ENCODE measurements at regions not wholly inside any gene's neighbourhood (a gene's known extent, or its start where the extent isn't known, plus 50 kb on each side); places are given as distances from the start of the nearest gene placed in this dataset.
A peak's percentile ranks its signal among the peaks of the same experiment; 100 is the strongest.

- Histone ChIP-seq H3K27me3 (ENCODE audit: control insufficient read depth in 1 of 2, insufficient read depth in 1 of 2, low read length in 2 of 2) (no peaks in the 10 kb centered on the region), H3K4ac (ENCODE audit: low read depth in 1 of 2, low read length in 2 of 2) (no peak overlapping the region), H3K36me3 (ENCODE audit: control insufficient read depth in 1 of 2, insufficient read depth in 2 of 2, low read depth in 1 of 2, low read length in 2 of 2) (no peaks in the 10 kb centered on the region), H3K9ac (ENCODE audit: low read length) (no peak overlapping the region), H3K27ac (ENCODE audit: low read length, poor library complexity, severe bottlenecking) (no peak overlapping the region), H2AK5ac (ENCODE audit: low read length, severe bottlenecking) (no peak overlapping the region), H3K4me2 (ENCODE audit: low read length, poor library complexity, severe bottlenecking) (no peak overlapping the region), H2AFZ (ENCODE audit: low read depth, low read length) (no peak overlapping the region), H4K91ac (ENCODE audit: low read length) (no peak overlapping the region), H3K4me3 (ENCODE audit: insufficient read depth in 1 of 2, low read depth in 1 of 2, low read length in 2 of 2) (no peak overlapping the region), H3K9me3 (ENCODE audit: control insufficient read depth, low read length) (no peaks in the 10 kb centered on the region), H3K18ac (ENCODE audit: low read depth in 1 of 2, low read length in 2 of 2) (no peak overlapping the region), H3K14ac (ENCODE audit: low read length in 2 of 2) (no peak overlapping the region), H2BK15ac (ENCODE audit: low read depth, poor library complexity, severe bottlenecking) (no peak overlapping the region), H2BK120ac (ENCODE audit: low read depth, low read length) (no peak overlapping the region), H4K8ac (ENCODE audit: low read length) (no peak overlapping the region), H2BK5ac (ENCODE audit: low read depth, low read length, poor library complexity, severe bottlenecking) (no peak overlapping the region), H2BK12ac (ENCODE audit: low read length in 2 of 2) (no peak overlapping the region), H3K23ac (ENCODE audit: low read length in 2 of 2) (no peak overlapping the region), H3K79me1 (replicated peaks; ENCODE audit: low read length, poor library complexity, severe bottlenecking) (no peaks in the 10 kb centered on the region), H3K4me1 (ENCODE audit: control insufficient read depth, insufficient read depth, low read depth, low read length) (no peaks in the 10 kb centered on the region)
- DNase-seq, result peak; percentile 29
- no CpG with 5 or more reads among the region's 1 CpG for WGBS
These were observed 528.0 kb downstream of the DACH1 start for GRCh38 chr13:71339005-71339404.

- DNase-seq, result peak; percentile 22
- H2BK12ac ChIP-seq (ENCODE audit: low read length in 2 of 2), result no peak overlapping the region
- H3K4me1 ChIP-seq (ENCODE audit: control insufficient read depth, insufficient read depth, low read depth, low read length), result no peaks in the 10 kb centered on the region
- H3K14ac ChIP-seq (ENCODE audit: low read length in 2 of 2), result no peak overlapping the region
- H2AK5ac ChIP-seq (ENCODE audit: low read length, severe bottlenecking), result no peak overlapping the region
- peak overlapping the region in 1 of 2 experiments; percentile 28 for H3K18ac ChIP-seq (ENCODE audit: low read depth in 1 of 2, low read length in 2 of 2)
- H2BK5ac ChIP-seq (ENCODE audit: low read depth, low read length, poor library complexity, severe bottlenecking), result no peak overlapping the region
- no peak overlapping the region for H3K4me2 ChIP-seq (ENCODE audit: low read length, poor library complexity, severe bottlenecking)
- H3K4ac ChIP-seq (ENCODE audit: low read depth in 1 of 2, low read length in 2 of 2), result no peak overlapping the region
- no peak overlapping the region for H2BK120ac ChIP-seq (ENCODE audit: low read depth, low read length)
- H3K27ac ChIP-seq (ENCODE audit: low read length, poor library complexity, severe bottlenecking), result no peak overlapping the region
- no peak overlapping the region for H3K23ac ChIP-seq (ENCODE audit: low read length in 2 of 2)
- no peaks in the 10 kb centered on the region for H3K36me3 ChIP-seq (ENCODE audit: control insufficient read depth in 1 of 2, insufficient read depth in 2 of 2, low read depth in 1 of 2, low read length in 2 of 2)
- no peaks in the 10 kb centered on the region for H3K27me3 ChIP-seq (ENCODE audit: control insufficient read depth in 1 of 2, insufficient read depth in 1 of 2, low read length in 2 of 2)
- 37% methylated on average over 3 of the region's 3 CpGs for WGBS
- H3K79me1 ChIP-seq (replicated peaks; ENCODE audit: low read length, poor library complexity, severe bottlenecking), result no peaks in the 10 kb centered on the region
- no peak overlapping the region for H2AFZ ChIP-seq (ENCODE audit: low read depth, low read length)
- H2BK15ac ChIP-seq (ENCODE audit: low read depth, poor library complexity, severe bottlenecking), result no peak overlapping the region
- no peak overlapping the region for H4K8ac ChIP-seq (ENCODE audit: low read length)
- H3K9ac ChIP-seq (ENCODE audit: low read length), result no peak overlapping the region
- H3K9me3 ChIP-seq (ENCODE audit: control insufficient read depth, low read length), result no peaks in the 10 kb centered on the region
- H4K91ac ChIP-seq (ENCODE audit: low read length), result no peak overlapping the region
- H3K4me3 ChIP-seq (ENCODE audit: insufficient read depth in 1 of 2, low read depth in 1 of 2, low read length in 2 of 2), result no peak overlapping the region
These were observed 528.9 kb downstream of the DACH1 start for GRCh38 chr13:71338070-71338469.

GRCh38 chr13:71327266-71327665 is 539.7 kb downstream of the DACH1 start:
- Histone ChIP-seq H3K9ac (ENCODE audit: low read length) (no peak overlapping the region), H2BK15ac (ENCODE audit: low read depth, poor library complexity, severe bottlenecking) (no peak overlapping the region), H4K8ac (ENCODE audit: low read length) (no peak overlapping the region), H3K4me2 (ENCODE audit: low read length, poor library complexity, severe bottlenecking) (no peak overlapping the region), H2AFZ (ENCODE audit: low read depth, low read length) (no peak overlapping the region), H4K91ac (ENCODE audit: low read length) (no peak overlapping the region), H3K4me3 (ENCODE audit: insufficient read depth in 1 of 2, low read depth in 1 of 2, low read length in 2 of 2) (no peak overlapping the region), H3K18ac (ENCODE audit: low read depth in 1 of 2, low read length in 2 of 2) (no peak overlapping the region), H3K23ac (ENCODE audit: low read length in 2 of 2) (no peak overlapping the region), H3K27ac (ENCODE audit: low read length, poor library complexity, severe bottlenecking) (no peak overlapping the region), H3K14ac (ENCODE audit: low read length in 2 of 2) (no peak overlapping the region), H3K79me1 (replicated peaks; ENCODE audit: low read length, poor library complexity, severe bottlenecking) (no peaks in the 10 kb centered on the region), H2AK5ac (ENCODE audit: low read length, severe bottlenecking) (no peak overlapping the region), H2BK120ac (ENCODE audit: low read depth, low read length) (no peak overlapping the region), H3K36me3 (ENCODE audit: control insufficient read depth in 1 of 2, insufficient read depth in 2 of 2, low read depth in 1 of 2, low read length in 2 of 2) (no peaks in the 10 kb centered on the region), H3K9me3 (ENCODE audit: control insufficient read depth, low read length) (no peaks in the 10 kb centered on the region), H3K27me3 (ENCODE audit: control insufficient read depth in 1 of 2, insufficient read depth in 1 of 2, low read length in 2 of 2) (no peaks in the 10 kb centered on the region), H2BK12ac (ENCODE audit: low read length in 2 of 2) (no peak overlapping the region), H3K4ac (ENCODE audit: low read depth in 1 of 2, low read length in 2 of 2) (no peak overlapping the region), H3K4me1 (ENCODE audit: control insufficient read depth, insufficient read depth, low read depth, low read length) (no peaks in the 10 kb centered on the region), H2BK5ac (ENCODE audit: low read depth, low read length, poor library complexity, severe bottlenecking) (no peak overlapping the region)
- WGBS, result 83% methylated on average over 1 of the region's 1 CpG
- DNase-seq, result no peak

- DNase-seq, result no peak
- no peak overlapping the region for H2BK120ac ChIP-seq (ENCODE audit: low read depth, low read length)
- no peak overlapping the region for H4K8ac ChIP-seq (ENCODE audit: low read length)
- no peak overlapping the region for H2AK5ac ChIP-seq (ENCODE audit: low read length, severe bottlenecking)
- no peak overlapping the region for H2BK12ac ChIP-seq (ENCODE audit: low read length in 2 of 2)
- H2AFZ ChIP-seq (ENCODE audit: low read depth, low read length), result no peak overlapping the region
- 79% methylated on average over 2 of the region's 3 CpGs for WGBS
- H3K4me2 ChIP-seq (ENCODE audit: low read length, poor library complexity, severe bottlenecking), result no peak overlapping the region
- H3K79me1 ChIP-seq (replicated peaks; ENCODE audit: low read length, poor library complexity, severe bottlenecking), result no peaks in the 10 kb centered on the region
- no peaks in the 10 kb centered on the region for H3K36me3 ChIP-seq (ENCODE audit: control insufficient read depth in 1 of 2, insufficient read depth in 2 of 2, low read depth in 1 of 2, low read length in 2 of 2)
- H3K18ac ChIP-seq (ENCODE audit: low read depth in 1 of 2, low read length in 2 of 2), result no peak overlapping the region
- no peak overlapping the region for H3K23ac ChIP-seq (ENCODE audit: low read length in 2 of 2)
- no peak overlapping the region for H3K4ac ChIP-seq (ENCODE audit: low read depth in 1 of 2, low read length in 2 of 2)
- H3K9ac ChIP-seq (ENCODE audit: low read length), result no peak overlapping the region
- H3K4me1 ChIP-seq (ENCODE audit: control insufficient read depth, insufficient read depth, low read depth, low read length), result no peaks in the 10 kb centered on the region
- no peak overlapping the region for H4K91ac ChIP-seq (ENCODE audit: low read length)
- H3K14ac ChIP-seq (ENCODE audit: low read length in 2 of 2), result no peak overlapping the region
- no peak overlapping the region for H3K27ac ChIP-seq (ENCODE audit: low read length, poor library complexity, severe bottlenecking)
- no peak overlapping the region for H3K4me3 ChIP-seq (ENCODE audit: insufficient read depth in 1 of 2, low read depth in 1 of 2, low read length in 2 of 2)
- H3K9me3 ChIP-seq (ENCODE audit: control insufficient read depth, low read length), result no peaks in the 10 kb centered on the region
- H2BK5ac ChIP-seq (ENCODE audit: low read depth, low read length, poor library complexity, severe bottlenecking), result no peak overlapping the region
- no peaks in the 10 kb centered on the region for H3K27me3 ChIP-seq (ENCODE audit: control insufficient read depth in 1 of 2, insufficient read depth in 1 of 2, low read length in 2 of 2)
- no peak overlapping the region for H2BK15ac ChIP-seq (ENCODE audit: low read depth, poor library complexity, severe bottlenecking)
These were observed 541.4 kb downstream of the DACH1 start for GRCh38 chr13:71325556-71325955.
